Thoracic aorta (tissue), 2 donors: ENCODE measurements at regions not wholly inside any gene's neighbourhood (a gene's known extent, or its start where the extent isn't known, plus 50 kb on each side); places are given as distances from the start of the nearest gene placed in this dataset.

Experiments
- ATAC-seq: fragments of 150-250 bp; one replicate; pipeline ENCODE4 v1.8.0; 2017; ENCODE audit warnings: low read depth; ENCODE audit not compliant: insufficient number of reproducible peaks, low FRiP score
- DNase-seq: peaks from one replicate; pipeline ENCODE4 v3.0.0-alpha.2; 2020; ENCODE audit warnings: low spot score
- H3K27ac ChIP-seq, 2 donors: fragments of 200-600 bp; sonication (generic); 1 replicate in 1 of 2; 2 replicates in 1 of 2; pipeline ENCODE4 v1.5.1; 2016; ENCODE audit warnings: mild to moderate bottlenecking in 2 of 2, moderate library complexity in 2 of 2
- H3K27me3 ChIP-seq: fragments of 200-600 bp; sonication (generic); replicated peaks from 2 replicates; pipeline ENCODE4 v1.6.0; 2016; ENCODE audit warnings: mild to moderate bottlenecking; ENCODE audit not compliant: insufficient read depth
- H3K36me3 ChIP-seq: fragments of 200-600 bp; sonication (generic); one replicate; pipeline ENCODE4 v1.5.1; 2016
- H3K4me1 ChIP-seq, 2 donors: fragments of 200-600 bp; sonication (generic); 1 replicate in 1 of 2; 2 replicates in 1 of 2; pipeline versions ENCODE4 v1.5.1 to v1.6.0; 2016; ENCODE audit warnings: low read depth in 2 of 2, mild to moderate bottlenecking in 1 of 2; ENCODE audit not compliant: control insufficient read depth in 1 of 2
- H3K4me3 ChIP-seq: fragments of 200-600 bp; sonication (generic); 2 replicates; pipeline ENCODE4 v1.5.1; 2016; ENCODE audit warnings: mild to moderate bottlenecking
- H3K9me3 ChIP-seq: fragments of 200-600 bp; sonication (generic); 2 replicates; pipeline ENCODE4 v1.5.1; 2016
- CTCF ChIP-seq: fragments of 200-600 bp; sonication (generic); IDR thresholded peaks from one replicate; pipeline ENCODE4 v1.5.1; 2019; ENCODE audit warnings: antibody characterized with exemption

GRCh38 chr5:32842813-32843530 lies 131.9 kb downstream of the NPR3 start:
- no peak for DNase-seq
- no peak for ATAC-seq
- Histone ChIP-seq H3K36me3 (no peaks in the 10 kb centered on the region), H3K4me1 (peaks cover 8 to 26% of the 10 kb centered on the region in 2 donors), H3K4me3 (no peak overlapping the region), H3K27ac (no peak overlapping the region), H3K9me3 (no peaks in the 10 kb centered on the region), H3K27me3 (no peaks in the 10 kb centered on the region)
- no peak for TF ChIP-seq CTCF

GRCh38 chr5:32843531-32843895 lies 132.4 kb downstream of the NPR3 start:
- H3K9me3 ChIP-seq, result no peaks in the 10 kb centered on the region
- H3K4me1 ChIP-seq, result peaks cover 6 to 22% of the 10 kb centered on the region in 2 donors
- no peak overlapping the region for H3K4me3 ChIP-seq
- DNase-seq (no peak), ATAC-seq (no peak)
- no peak overlapping the region for H3K27ac ChIP-seq
- no peak for TF ChIP-seq CTCF
- H3K27me3 ChIP-seq, result no peaks in the 10 kb centered on the region
- no peaks in the 10 kb centered on the region for H3K36me3 ChIP-seq

GRCh38 chr5:32845171-32845570 lies 134.1 kb downstream of the NPR3 start:
- Histone ChIP-seq H3K36me3 (no peaks in the 10 kb centered on the region), H3K9me3 (no peaks in the 10 kb centered on the region), H3K4me3 (no peak overlapping the region), H3K27me3 (no peaks in the 10 kb centered on the region), H3K27ac (no peak overlapping the region), H3K4me1 (peaks cover 4 to 11% of the 10 kb centered on the region in 2 donors)
- no peak for DNase-seq
- ATAC-seq, result no peak
- TF ChIP-seq CTCF, result no peak

GRCh38 chr5:32848120-32848519 lies 137.0 kb downstream of the NPR3 start:
- Histone ChIP-seq H3K9me3 (no peaks in the 10 kb centered on the region), H3K27ac (no peak overlapping the region), H3K27me3 (no peaks in the 10 kb centered on the region), H3K4me3 (no peak overlapping the region), H3K36me3 (no peaks in the 10 kb centered on the region), H3K4me1 (peaks cover 0 to 19% of the 10 kb centered on the region in 2 donors)
- no peak for DNase-seq
- ATAC-seq, result no peak
- TF ChIP-seq CTCF, result no peak

- Histone ChIP-seq H3K9me3 (no peaks in the 10 kb centered on the region), H3K27me3 (no peaks in the 10 kb centered on the region), H3K4me3 (no peak overlapping the region), H3K4me1 (peaks cover 0 to 21% of the 10 kb centered on the region in 2 donors), H3K36me3 (no peaks in the 10 kb centered on the region), H3K27ac (no peak overlapping the region)
- no peak for ATAC-seq
- no peak for TF ChIP-seq CTCF
- no peak for DNase-seq
These were observed 137.6 kb downstream of the NPR3 start for GRCh38 chr5:32848681-32849080.
